NOMO-1 treated with DMSO at 0.1 percent for 48 hours (cell line): ENCODE measurements at regions not wholly inside any gene's neighbourhood (a gene's known extent, or its start where the extent isn't known, plus 50 kb on each side); places are given as distances from the start of the nearest gene placed in this dataset.
"Not testable (repeated sequence)": the region's sequence is repeated elsewhere in the genome, so short reads cannot be mapped to it uniquely, and the experiment has no call there.

Source experiments
- DNase-seq: peaks from one replicate; lab custom pipeline; 2025; ENCODE audit not compliant: unreplicated experiment; lab: John Stamatoyannopoulos, UW

DNA sequence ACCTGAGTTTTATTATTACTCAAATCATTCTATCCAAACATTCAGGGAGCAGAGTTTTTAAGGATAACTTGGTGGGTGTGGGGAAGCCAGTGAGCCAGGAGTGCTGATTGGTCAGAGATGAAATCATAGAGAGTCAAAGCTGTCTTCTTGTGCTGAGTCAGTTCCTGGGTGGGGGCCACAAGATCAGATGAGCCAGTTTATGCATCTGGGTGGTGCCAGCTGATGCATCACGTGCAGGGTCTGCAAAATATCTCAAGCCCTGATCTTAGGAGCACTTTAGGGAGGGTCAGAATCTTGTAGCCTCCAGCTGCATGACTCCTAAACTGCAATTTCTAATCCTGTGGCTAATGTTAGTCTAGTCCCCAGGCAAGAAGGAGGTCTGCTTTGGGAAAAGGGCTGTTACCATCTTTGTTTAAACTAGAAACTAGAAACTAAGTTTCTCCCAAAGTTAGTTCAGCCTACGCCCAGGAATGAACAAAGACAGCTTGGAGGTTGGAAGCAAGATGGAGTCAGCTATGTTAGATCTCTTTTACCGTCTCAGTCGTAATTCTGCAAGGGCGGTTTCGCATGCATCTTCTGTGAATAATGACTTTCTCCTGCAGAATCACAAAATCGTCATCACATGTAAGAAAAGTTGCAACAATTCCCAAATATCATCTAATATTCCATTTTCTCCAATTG, 97.5 kb downstream of the ZNF664 start:
- DNase-seq: not testable (repeated sequence)

DNA sequence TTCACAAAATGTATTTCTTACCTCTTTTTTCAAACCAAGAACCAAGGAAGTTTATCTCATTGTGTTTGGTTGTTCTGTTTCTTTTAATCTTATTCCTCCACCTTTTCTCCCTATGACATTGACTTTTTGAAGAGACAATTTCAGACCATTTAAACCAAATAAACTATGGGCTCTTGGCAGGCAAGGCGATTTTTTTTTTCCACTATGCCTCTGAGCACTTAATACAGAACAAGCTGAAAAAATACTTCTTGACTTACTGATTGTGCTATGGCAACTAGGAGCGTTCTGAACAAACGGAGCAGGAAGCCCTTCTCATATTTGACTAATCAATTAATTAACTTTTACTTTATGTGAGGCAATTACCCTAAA, 98.0 kb downstream of the ZNF664 start:
- DNase-seq: no peak

DNA sequence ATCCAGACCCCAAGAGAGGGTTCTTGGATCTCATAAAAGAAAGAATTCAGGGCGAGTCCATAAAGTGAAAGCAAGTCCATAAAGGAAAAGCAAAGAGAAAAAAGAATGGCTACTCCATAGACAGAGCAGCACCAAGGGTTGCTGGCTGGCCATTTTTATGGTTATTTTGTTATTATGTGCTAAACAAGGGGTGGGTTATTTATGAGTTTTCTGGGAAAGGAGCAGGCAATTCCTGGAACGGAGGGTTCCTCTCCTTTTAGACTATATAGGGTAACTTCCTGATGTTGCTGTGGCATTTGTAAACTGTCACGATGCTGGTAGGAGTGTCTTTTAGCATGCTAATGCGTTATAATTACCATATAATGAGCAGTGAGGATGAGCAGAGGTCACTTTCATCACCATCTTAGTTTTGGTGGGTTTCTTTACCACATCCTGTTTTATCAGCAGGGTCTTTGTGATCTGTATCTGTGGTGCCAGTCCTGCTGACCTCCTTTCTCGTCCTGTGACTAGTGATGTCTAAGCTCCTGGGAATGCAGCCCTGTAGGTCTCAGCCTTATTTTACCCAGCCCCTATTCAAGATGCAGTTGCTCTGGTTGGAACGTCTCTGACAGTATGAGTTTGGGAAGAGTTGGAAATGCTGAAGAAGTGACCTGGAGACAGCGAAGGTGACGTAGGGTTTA, 100.5 kb downstream of the ZNF664 start:
- DNase-seq: no peak

DNA sequence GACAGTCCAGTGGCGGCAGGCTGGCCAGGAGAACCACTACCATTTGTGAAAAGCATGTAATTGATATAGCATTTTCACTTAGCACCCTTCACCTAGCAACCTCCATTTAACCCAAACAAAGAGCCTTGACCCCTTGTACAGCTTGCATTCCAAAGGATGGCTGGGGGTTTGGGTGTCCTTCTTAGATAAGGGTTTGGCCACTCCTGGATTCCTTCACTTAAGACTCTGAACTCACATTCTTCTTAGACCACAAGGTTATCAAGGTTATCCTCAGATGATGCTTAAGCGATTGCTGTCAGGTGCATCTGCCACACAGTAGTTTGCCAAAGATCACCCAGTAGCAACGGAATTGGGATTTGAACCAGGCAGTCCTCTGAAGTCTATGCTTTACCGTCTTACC, 102.8 kb downstream of the ZNF664 start:
- DNase-seq: no peak

DNA sequence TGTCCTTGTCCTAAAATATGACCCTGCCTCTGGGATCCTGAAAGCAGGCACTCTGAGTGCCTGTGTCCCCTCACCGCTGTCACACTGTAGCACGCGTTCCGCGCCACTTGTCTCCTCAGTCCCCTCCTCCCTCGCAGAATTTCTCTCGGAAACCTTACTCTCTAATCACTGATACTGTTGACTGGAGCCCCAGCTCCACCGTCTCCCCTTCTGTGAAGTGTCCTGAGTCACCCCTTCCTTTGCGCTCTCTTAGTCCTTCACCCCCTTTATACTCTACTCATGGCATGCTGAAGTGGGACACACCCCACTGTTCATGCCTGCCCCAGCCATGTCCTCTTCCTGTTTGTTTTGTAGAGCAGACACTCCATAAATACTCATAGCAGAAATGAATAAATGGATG, 104.7 kb downstream of the ZNF664 start:
- no peak for DNase-seq

DNA sequence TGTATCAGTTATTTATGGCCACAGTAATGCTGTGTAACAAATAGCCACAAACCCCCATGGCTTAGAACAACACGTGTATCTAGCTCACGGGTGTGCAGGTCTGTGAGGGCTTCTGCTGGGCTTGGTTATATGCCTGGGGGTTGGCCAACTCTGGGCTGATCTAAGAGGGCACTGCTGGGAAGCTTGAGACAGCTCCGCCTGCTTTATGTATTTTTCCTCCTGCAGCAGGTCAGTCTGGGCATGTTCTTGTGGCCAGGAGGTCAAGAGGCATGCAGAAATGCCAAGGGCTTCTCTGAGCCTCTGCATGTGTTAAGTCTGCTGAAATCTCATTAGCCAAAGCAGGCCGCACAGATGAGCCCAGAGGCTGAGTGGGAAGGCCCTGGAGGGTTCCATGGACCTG, 105.8 kb downstream of the ZNF664 start:
- no peak for DNase-seq

DNA sequence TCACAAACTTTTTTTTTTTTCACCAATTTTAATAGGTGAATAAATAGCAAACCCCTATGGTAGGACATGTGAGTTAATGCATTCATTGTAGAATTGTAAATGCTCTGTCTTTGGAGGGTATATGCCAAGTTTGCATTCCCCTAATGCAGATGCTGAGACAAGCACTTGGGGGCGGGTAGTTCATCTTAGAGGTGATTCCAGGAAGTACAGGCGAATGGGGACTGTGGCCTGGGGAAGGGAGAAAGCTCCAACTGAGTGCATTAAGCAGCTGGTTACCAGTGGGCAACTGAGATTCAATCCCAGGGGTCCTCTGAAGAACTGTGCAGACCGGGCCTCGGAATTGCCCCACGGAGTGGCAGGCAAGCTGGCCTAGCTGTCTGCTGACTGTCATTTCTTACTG, 107.6 kb downstream of the ZNF664 start:
- no peak for DNase-seq

DNA sequence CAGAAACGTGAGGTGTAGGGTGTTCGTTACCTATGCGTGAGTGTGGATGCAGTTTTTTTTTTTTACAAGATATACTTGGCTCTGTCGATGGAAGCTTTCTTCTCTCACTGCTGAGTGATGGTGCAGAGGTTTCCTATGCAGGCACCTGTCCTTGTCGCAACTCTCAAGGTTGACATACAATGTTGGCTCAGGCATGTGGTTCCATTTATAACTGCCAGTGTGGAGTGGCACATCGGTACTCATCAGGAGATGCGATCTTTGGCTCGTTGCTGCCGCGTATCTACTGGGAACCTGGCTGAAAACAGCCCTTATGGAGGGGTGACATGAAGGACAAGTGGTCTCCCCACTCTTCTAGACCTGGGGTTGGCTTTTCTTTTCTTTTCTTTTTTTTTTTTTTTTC, 109.0 kb downstream of the ZNF664 start:
- DNase-seq: no peak

DNA sequence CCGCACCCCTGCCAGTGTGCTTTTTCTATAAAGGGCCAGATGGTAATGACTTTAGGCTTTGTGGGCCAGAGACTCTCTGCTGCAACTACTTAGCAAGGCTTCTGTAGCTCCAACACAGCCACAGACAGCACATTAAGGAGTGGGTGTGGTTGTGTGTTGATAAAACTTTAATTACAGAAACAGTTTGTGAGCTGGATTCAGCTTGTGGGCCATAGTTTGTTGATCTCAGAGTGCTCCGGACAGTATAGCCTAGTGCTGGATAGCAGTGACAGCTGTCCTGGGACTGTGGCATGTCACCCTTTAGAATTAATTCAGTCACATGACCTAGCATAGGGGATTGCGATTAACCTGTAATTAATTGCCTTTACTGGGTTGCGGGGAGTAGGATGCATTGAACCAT, 109.7 kb downstream of the ZNF664 start:
- DNase-seq: no peak

DNA sequence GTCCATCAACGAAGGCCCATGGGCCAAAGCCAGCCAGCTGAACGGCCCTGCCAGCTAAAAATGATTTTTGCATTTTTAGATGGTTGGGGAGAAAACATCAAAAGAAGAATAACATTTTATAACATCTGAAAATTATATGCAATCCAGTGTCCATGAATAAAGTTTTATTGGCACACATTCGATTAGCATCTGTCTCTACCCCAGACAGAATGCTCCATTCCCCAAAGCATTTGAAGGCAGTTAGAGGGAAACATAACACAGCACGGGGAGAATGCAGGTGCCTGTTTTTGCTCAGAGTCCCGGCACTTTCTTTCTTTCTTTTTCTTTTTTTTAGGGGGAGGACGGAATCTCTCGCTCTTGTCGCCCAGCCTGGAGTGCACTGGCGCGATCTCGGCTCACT, 110.7 kb downstream of the ZNF664 start:
- DNase-seq: no peak

DNA sequence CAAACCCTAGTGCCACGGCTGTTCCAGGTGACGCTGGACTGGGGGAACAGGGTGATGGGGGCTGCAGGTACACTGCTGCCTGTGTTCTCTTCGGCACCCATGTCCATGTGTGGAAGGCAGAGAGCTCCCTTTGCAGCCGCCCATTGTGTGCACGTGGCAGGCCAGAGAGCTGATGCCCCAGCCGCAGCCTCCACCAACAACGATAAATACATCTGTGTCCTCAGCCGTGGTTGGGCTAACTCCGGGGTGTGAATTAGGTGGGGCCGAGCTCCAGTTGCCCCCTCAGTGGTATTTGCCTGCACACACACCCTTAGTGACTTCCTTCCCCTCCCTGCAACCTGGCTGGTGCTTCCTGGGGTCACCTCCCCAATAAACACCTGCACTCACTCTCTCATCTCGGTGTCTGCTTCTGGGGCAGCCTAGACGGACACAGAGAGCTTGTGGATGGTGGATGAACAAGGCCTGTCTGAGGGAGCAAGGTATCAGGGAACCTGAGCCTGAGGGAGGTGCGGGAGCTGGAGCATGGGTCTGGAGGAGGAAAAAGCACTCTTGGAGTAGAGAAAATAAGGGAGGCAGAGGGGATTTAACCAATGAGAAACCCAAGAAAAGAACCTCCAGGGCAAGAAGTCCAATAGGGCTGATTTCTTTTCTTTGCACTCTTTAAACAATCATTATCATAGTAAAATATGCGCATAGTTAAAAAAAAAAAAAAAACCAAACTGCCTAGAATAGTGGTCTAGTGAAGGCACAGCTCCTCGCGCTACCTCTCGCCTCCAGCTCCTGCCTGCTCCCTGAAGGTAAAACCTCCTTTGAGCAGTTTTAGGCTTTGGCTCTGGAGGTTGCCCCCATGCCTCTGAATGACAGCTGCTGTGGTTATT, 112.6 kb downstream of the ZNF664 start:
- DNase-seq: no peak

DNA sequence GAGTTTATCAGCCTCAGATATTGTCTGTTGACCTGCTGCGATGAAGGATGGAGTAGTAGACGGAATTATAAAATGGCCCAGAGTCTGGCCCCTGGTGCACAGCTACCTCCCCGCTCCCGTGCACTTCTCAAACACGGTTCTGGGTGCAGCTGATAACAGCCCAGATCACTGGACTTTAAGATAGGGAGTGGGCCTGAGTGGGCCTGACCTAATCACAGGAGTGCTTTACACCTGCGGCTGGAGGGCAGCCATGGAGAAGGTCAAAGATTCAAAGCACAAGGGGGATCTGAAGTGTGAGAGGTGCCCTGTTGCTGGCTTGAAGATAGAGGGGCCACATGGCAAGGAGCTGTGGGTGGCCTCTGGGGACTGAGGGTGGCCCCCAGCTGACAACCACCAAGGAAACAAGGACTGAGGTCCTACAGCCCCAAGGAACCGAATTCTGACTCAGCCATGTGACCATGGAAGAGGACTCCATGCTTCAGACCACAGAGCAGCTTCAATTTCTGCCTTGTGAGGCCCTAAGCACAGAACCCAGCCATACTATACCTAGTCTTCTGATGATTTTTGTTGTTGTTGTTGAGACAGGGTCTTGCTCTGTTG, 113.4 kb downstream of the ZNF664 start:
- no peak for DNase-seq

DNA sequence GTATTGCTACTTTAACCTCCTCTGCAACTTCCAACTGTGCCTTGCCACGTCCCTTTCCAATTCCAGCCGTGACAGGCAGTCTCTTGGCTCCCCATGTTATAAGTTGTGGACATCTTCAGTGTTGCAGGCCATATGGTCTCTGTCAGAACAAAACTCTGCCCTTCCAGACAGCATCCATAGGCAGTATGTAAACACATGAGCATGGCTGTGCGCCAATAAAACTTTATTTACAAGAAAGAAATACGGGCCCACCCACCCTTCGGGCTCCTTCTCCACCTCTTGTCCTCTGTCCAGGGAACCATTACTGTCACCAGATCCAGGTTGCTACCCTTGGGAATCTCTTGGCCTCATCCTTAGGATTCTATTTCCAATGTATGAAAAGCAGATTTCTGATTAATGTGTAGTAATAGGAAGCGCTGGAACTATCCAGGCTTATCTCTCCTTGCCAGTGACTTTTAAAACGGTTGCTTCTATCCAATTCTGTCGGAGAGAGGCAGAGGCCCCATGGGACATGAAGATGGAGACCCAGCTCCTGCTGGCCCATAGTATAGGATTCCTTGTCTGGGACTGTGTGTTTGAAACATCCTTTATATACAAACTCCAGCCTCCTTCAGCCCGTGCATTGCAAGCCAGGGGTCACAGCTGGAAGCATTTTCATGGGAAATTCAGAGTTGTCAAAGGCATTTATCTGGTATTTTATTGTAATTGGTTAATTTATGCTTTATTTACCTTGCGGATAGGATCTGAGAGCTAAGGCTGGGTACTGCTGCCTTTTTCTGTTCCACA, 114.4 kb downstream of the ZNF664 start:
- no peak for DNase-seq

DNA sequence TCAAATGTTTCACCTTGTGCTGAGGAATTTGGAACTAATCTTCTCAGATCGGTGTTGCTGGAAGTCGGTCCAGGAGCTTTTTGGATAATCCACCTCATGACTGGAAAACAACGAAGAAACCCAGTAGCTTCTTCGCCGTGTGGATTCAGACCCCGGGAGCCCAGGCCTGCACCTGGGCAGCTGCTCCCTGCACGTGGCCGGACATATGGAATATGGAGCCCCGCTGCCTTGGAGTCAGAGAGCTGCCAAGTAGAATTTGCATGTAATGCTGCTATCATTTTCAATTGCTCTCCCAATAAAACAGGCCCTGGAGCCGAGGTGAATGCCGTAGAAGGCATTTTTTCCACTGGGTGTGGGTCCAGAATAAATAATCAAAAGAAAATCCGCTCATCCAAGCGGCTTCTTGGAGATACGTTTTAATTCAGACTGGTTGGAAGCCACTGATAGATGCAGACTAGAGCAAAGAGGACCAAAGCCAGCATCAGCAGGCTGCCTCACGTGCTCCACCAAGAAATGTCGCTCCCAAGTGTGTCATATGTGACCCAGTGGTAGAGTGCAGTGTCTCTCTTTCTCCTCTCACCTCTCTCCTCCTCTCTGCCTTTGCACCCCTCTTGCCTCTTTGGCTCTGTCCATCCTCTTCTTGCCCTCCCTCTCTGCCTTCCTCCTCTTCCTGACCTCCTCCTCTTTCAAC, 115.3 kb downstream of the ZNF664 start:
- DNase-seq: no peak

DNA sequence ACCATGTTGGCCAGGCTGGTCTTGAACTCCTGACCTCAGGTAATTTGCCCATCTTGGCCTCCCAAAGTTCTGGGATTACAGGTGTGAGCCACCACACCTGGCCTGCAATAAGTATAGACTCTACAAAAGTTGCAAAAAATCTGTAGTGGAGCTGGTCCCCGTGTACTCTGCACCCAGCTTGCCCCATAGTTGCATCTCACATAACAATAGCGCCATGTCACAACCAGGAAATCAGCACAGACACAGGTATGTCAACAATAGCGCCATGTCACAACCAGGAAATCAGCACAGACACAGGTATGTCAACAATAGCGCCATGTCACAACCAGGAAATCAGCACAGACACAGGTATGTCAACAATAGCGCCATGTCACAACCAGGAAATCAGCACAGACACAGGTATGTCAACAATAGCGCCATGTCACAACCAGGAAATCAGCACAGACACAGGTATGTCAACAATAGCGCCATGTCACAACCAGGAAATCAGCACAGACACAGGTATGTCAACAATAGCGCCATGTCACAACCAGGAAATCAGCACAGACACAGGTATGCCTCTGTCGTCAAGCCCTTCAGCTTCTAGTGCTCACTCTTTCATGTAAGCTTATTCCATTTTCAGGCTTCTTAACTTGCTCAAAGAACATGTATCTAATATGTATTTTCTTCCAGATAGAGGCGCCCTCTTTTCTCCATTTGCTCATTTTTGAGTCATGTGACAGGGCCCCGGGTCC, 116.3 kb downstream of the ZNF664 start:
- not testable (repeated sequence) for DNase-seq

DNA sequence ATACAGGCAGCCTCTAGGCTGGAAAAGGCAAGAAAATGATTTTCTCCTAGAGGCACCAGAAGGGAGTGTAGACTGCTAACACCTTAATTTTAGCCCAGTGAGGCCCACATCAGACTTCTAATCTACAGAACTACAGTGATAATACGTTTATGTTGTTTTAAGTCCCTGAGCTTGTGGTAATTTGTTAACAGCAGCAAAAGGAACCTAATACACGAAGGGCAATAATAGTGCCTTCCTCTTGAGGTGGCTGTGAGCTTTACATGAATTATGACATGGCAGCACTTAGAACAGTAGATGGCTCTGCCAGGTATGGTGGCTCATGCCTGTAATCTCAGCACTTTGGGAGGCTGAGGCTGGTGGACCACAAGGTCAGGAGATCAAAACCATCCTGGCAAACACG, 118.8 kb downstream of the ZNF664 start:
- DNase-seq: no peak

DNA sequence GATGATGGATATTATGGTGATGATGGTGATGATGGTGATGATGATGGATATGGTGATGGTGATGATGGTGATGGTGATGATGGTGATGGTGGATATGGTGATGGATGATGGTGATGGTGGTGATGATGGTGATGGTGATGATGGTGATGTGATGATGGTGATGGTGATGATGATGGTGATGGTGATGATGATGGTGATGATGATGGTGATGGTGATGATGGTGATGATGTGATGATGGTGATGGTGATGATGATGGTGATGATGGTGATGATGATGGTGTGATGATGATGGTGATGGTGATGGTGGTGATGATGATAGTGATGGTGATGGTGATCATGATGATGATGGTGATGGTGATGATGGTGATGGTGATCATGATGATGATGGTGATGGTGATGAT, 119.5 kb downstream of the ZNF664 start:
- not testable (repeated sequence) for DNase-seq

DNA sequence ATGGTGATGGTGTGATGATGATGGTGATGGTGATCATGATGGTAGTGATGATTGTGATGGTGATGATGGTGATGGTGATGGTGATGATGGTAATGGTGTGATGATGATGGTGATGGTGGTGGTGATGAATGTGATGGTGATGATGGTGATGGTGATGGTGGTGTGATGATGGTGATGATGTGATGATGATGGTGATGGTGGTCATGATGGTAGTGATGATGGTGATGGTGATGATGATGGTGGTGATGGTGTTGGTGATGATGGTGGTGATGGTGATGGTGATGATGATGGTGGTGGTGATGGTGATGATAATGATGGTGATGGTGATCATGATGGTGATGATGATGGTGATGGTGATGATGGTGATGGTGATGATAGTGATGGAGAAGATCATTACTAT, 120.3 kb downstream of the ZNF664 start:
- no peak for DNase-seq

DNA sequence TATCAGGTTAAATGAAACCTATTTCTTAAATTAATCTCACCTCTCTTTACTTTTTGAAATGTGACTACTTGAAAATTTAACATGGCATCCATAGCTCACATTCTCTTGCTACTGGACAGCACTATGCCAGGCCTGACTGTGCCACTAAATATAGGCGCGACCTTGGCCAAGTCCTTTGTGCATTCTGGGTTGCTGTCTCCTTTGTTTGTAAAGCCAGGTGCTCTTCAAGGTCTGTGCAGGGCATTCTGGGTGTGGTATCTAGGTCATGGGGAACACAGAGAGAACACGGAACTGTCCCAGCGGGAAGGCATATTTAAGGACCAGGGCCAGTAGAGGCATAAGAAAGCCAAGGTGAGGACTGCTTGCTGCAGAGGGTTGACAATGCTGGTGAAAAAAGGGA, 121.2 kb downstream of the ZNF664 start:
- DNase-seq: no peak

DNA sequence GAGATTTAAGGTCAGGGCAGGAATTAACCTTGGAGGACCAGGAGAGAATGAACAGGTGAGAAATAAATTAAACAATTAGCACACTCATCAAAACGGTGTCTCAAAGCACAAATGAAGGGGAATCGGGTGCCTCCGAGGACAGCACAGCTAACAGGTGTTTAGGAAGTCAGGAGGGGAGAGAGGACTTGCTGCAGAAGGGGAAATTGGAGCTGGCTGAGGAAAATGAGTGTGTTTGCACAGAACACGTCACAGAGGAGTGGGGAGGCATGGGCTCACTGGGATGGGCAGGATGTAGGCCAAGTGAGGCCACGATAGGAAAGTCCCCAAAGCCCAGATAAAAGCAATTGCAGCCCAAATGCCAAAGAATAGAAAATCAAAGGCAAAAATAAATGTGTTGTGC, 121.7 kb downstream of the ZNF664 start:
- no peak for DNase-seq
